ENCODE measurements at regions not wholly inside any gene's neighbourhood (a gene's known extent, or its start where the extent isn't known, plus 50 kb on each side); places are given as distances from the start of the nearest gene placed in this dataset.

DNA sequence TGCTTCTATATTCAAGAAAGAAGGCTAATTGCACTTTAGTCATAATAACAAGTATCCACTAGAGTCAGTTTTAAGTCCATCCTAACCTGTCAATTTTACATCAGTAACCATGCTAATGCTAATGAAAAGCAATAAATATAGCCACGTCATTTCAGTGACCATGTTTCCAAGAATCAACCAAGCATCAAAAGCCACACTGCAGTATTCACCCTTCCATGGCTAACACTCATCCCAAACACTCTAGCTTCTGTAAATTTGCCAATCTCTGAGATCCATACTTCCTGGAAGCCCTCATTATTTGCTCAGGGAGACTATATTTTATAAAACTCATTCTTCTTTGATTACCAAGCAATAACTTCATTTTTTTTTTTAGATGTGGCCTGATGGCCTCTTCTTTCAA lies 712.0 kb downstream of the CETN3 start:
- TF ChIP-seq CTCF (IDR thresholded peaks at IDR 0.05) (no peak), POLR2A (IDR thresholded peaks at IDR 0.05) (no peak)
